OCI-LY3 (cell line): ENCODE measurements at regions not wholly inside any gene's neighbourhood (a gene's known extent, or its start where the extent isn't known, plus 50 kb on each side); places are given as distances from the start of the nearest gene placed in this dataset.
"Not testable (repeated sequence)": the region's sequence is repeated elsewhere in the genome, so short reads cannot be mapped to it uniquely, and the experiment has no call there.

ENCODE experiments used
- H2AFZ ChIP-seq: fragments of 200-600, 300-600 bp; shearing (Covaris generic); 2 replicates; pipeline ENCODE4 v1.6.0; 2014; ENCODE audit warnings: antibody characterized with exemption, low read depth, low read length
- H3K27ac ChIP-seq: fragments of 200-600, 300-600 bp; sonication (generic); 2 replicates; pipeline ENCODE4 v1.5.1; 2014; ENCODE audit warnings: mild to moderate bottlenecking, low read length, moderate library complexity, mixed read lengths
- H3K27me3 ChIP-seq: fragments of 200-600, 300-600 bp; sonication (generic); 2 replicates; pipeline ENCODE4 v1.6.1; 2014; ENCODE audit warnings: low read depth, low read length, mixed read lengths
- H3K36me3 ChIP-seq: fragments of 200-600, 300-600 bp; sonication (generic); replicated peaks from 2 replicates; pipeline ENCODE3; 2014; ENCODE audit warnings: low read depth, low read length, mixed read lengths
- H3K4me1 ChIP-seq: fragments of 300-600, 200-600 bp; sonication (generic); 2 replicates; pipeline ENCODE4 v1.6.1; 2014; ENCODE audit warnings: low read length, mixed read lengths
- H3K4me2 ChIP-seq: fragments of 200-600, 300-600 bp; sonication (generic); 2 replicates; pipeline ENCODE4 v1.6.1; 2014; ENCODE audit warnings: low read length, mixed read lengths
- H3K4me3 ChIP-seq: fragments of 300-600, 200-600 bp; sonication (generic); 2 replicates; pipeline ENCODE4 v1.5.1; 2014; ENCODE audit warnings: antibody characterized with exemption, mild to moderate bottlenecking, low read length, moderate library complexity
- H3K79me2 ChIP-seq: fragments of 300-600, 200-600 bp; shearing (Covaris generic); 2 replicates; pipeline ENCODE4 v1.6.1; 2014; ENCODE audit warnings: mild to moderate bottlenecking, low read length, mixed read lengths
- H3K9ac ChIP-seq: fragments of 300-600, 200-600 bp; shearing (Covaris generic); 2 replicates; pipeline ENCODE4 v1.6.0; 2014; ENCODE audit warnings: mild to moderate bottlenecking, low read length, moderate library complexity
- H3K9me3 ChIP-seq: fragments of 200-600, 300-600 bp; shearing (Covaris generic); 2 replicates; pipeline ENCODE4 v1.6.1; 2014; ENCODE audit warnings: low read length, mixed read lengths; ENCODE audit not compliant: insufficient read depth
- H4K20me1 ChIP-seq: fragments of 200-600, 300-600 bp; sonication (generic); 2 replicates; pipeline ENCODE4 v1.6.1; 2016; ENCODE audit warnings: low read length, mixed read lengths; ENCODE audit not compliant: insufficient read depth
- CTCF ChIP-seq: fragments of 200-600, 300-600 bp; sonication (generic); IDR thresholded peaks from 2 replicates; pipeline ENCODE4 v1.5.1; 2014; ENCODE audit warnings: antibody characterized with exemption, low read length, low read depth
- EZH2phosphoT487 ChIP-seq: fragments of 200-600 bp; shearing (Covaris generic); IDR thresholded peaks from 2 replicates; pipeline ENCODE4 v1.6.1; 2018; ENCODE audit warnings: antibody characterized with exemption, mixed run types, low read depth

GRCh38 chr18:39450958-39451357, 1885.4 kb upstream of the CELF4 start:
- Histone ChIP-seq H3K4me3 (no peak overlapping the region), H3K79me2 (no peaks in the 10 kb centered on the region), H2AFZ (no peak overlapping the region), H3K27ac (no peak overlapping the region), H3K9ac (no peak overlapping the region), H3K4me1 (no peaks in the 10 kb centered on the region), H3K9me3 (no peaks in the 10 kb centered on the region), H3K4me2 (no peak overlapping the region), H4K20me1 (no peaks in the 10 kb centered on the region), H3K36me3 (no peaks in the 10 kb centered on the region), H3K27me3 (no peaks in the 10 kb centered on the region)
- TF ChIP-seq CTCF, result no peak
- TF ChIP-seq EZH2phosphoT487, result no peak

DNA sequence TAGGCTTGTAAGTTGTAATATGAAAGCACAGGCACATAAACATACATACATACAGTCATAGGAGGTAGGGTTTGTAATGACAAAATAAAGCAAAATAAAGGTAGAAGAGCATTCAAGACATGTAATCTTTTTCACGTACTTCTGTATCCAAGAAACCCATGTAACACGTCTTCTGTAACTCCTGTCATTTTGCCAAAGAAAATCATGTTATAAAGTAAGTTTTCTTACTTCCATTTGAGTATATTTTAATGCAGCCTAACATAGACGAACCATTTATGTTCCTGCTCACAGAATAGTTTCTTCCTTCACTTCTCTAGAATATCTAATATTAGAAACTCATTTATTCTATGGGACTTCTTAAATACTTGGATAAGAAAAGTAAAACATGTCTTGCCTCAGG, 1884.0 kb upstream of the CELF4 start:
- H3K36me3 ChIP-seq, result no peaks in the 10 kb centered on the region
- H3K79me2 ChIP-seq, result no peaks in the 10 kb centered on the region
- H3K4me3 ChIP-seq, result no peak overlapping the region
- no peak overlapping the region for H2AFZ ChIP-seq
- H3K27me3 ChIP-seq, result no peaks in the 10 kb centered on the region
- no peak overlapping the region for H3K27ac ChIP-seq
- no peak overlapping the region for H3K4me2 ChIP-seq
- no peaks in the 10 kb centered on the region for H3K9me3 ChIP-seq
- TF ChIP-seq EZH2phosphoT487 (no peak), CTCF (no peak)
- no peak overlapping the region for H3K9ac ChIP-seq
- no peaks in the 10 kb centered on the region for H3K4me1 ChIP-seq
- no peaks in the 10 kb centered on the region for H4K20me1 ChIP-seq

GRCh38 chr18:39448942-39449341, 1883.3 kb upstream of the CELF4 start:
- H3K4me2 ChIP-seq, result no peak overlapping the region
- H3K9me3 ChIP-seq, result no peaks in the 10 kb centered on the region
- no peaks in the 10 kb centered on the region for H3K36me3 ChIP-seq
- H3K27me3 ChIP-seq, result no peaks in the 10 kb centered on the region
- no peak overlapping the region for H3K9ac ChIP-seq
- H4K20me1 ChIP-seq, result no peaks in the 10 kb centered on the region
- no peak overlapping the region; the same call in 1 of the 2 replicates for H2AFZ ChIP-seq
- H3K27ac ChIP-seq, result no peak overlapping the region
- no peak overlapping the region for H3K4me3 ChIP-seq
- TF ChIP-seq CTCF (no peak), EZH2phosphoT487 (no peak)
- H3K4me1 ChIP-seq, result no peaks in the 10 kb centered on the region
- H3K79me2 ChIP-seq, result no peaks in the 10 kb centered on the region

- H3K4me1 ChIP-seq, H3K9me3 ChIP-seq, H3K27ac ChIP-seq, H2AFZ ChIP-seq, H3K79me2 ChIP-seq, H3K27me3 ChIP-seq, H3K4me3 ChIP-seq, H4K20me1 ChIP-seq, H3K9ac ChIP-seq, H3K36me3 ChIP-seq, H3K4me2 ChIP-seq: not testable (repeated sequence)
Measured at GRCh38 chr18:39444957-39445356, 1879.4 kb upstream of the CELF4 start.

DNA sequence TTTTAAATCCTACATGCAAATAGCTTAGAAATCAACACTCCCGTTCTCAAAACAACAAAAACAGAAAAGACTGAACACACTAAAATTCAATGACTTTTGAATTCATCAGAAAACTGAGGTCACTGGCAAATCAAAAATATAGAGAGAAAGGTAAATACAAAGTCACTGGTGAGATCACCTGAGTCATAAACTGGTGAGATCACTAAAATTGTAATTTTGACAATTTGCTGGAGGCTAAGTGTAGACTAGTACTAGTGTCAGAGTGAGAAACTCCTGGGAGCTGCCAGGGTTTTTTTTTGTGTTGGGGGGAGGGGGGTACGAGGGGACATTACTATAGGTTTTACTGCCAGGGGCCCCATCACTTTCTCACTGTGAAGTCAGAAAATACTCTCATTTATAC, 1876.0 kb upstream of the CELF4 start:
- H3K79me2 ChIP-seq, result no peaks in the 10 kb centered on the region
- H4K20me1 ChIP-seq, result no peaks in the 10 kb centered on the region
- no peak overlapping the region for H3K4me3 ChIP-seq
- no peak overlapping the region for H3K4me2 ChIP-seq
- H3K9me3 ChIP-seq, result 0 out of 2 replicates have a peak, but pooled peaks cover 7% of the 10 kb centered on the region
- H3K4me1 ChIP-seq, result no peaks in the 10 kb centered on the region
- H3K36me3 ChIP-seq, result no peaks in the 10 kb centered on the region
- TF ChIP-seq CTCF (no peak), EZH2phosphoT487 (no peak)
- no peak overlapping the region for H3K27ac ChIP-seq
- no peak overlapping the region for H2AFZ ChIP-seq
- no peak overlapping the region for H3K9ac ChIP-seq
- no peaks in the 10 kb centered on the region for H3K27me3 ChIP-seq
